ENCODE measurements at regions not wholly inside any gene's neighbourhood (a gene's known extent, or its start where the extent isn't known, plus 50 kb on each side); places are given as distances from the start of the nearest gene placed in this dataset.
"Not testable (repeated sequence)": the region's sequence is repeated elsewhere in the genome, so short reads cannot be mapped to it uniquely, and the experiment has no call there.

DNA sequence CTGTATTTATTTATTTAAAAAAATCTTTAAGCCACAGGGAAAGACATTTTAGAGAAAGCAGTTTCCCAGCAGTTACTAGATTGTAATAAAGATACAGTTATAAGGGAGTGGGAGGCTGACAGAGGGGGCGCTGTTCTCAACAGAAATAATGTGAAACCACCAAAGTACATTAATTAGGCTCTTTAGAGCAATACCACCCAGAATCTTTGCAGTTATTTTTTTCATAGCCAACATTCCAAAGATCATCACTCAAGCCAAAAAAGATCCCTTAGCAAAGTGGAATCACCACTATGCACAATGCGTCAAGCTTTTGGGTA is 331.3 kb upstream of the DEFB112 start:
- no peak overlapping the region for H3K9ac ChIP-seq
- peaks cover 0 to 2% of the 10 kb centered on the region in 2 experiments; a peak in 1 of 4 replicates for H3K4me1 ChIP-seq (ENCODE audit: control insufficient read depth in 1 of 2, insufficient read depth in 2 of 2, low read depth in 1 of 2, low read length in 1 of 2)
- peak overlapping the region; percentile 68 for H3K4me2 ChIP-seq
- WGBS (ENCODE audit: low lambda C conversion rate), result 63% methylated on average over 2 of the region's 2 CpGs
- TF ChIP-seq EP300 (IDR thresholded peaks at IDR 0.05; ENCODE audit: borderline replicate concordance in 1 of 2, low read depth in 1 of 2, low read length in 1 of 2), result no peak
- TF ChIP-seq, protein P1, sequence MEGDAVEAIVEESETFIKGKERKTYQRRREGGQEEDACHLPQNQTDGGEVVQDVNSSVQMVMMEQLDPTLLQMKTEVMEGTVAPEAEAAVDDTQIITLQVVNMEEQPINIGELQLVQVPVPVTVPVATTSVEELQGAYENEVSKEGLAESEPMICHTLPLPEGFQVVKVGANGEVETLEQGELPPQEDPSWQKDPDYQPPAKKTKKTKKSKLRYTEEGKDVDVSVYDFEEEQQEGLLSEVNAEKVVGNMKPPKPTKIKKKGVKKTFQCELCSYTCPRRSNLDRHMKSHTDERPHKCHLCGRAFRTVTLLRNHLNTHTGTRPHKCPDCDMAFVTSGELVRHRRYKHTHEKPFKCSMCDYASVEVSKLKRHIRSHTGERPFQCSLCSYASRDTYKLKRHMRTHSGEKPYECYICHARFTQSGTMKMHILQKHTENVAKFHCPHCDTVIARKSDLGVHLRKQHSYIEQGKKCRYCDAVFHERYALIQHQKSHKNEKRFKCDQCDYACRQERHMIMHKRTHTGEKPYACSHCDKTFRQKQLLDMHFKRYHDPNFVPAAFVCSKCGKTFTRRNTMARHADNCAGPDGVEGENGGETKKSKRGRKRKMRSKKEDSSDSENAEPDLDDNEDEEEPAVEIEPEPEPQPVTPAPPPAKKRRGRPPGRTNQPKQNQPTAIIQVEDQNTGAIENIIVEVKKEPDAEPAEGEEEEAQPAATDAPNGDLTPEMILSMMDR (IDR thresholded peaks at IDR 0.05), result peak; percentile 58
- no peak for TF ChIP-seq RFX5 (IDR thresholded peaks at IDR 0.05; ENCODE audit: low read length)
- TF ChIP-seq YY1 (IDR thresholded peaks at IDR 0.05; ENCODE audit: low read depth), result no peak
- TF ChIP-seq FOXJ3 (CRISPR knock-in tag; IDR thresholded peaks at IDR 0.05), result no peak
- TF ChIP-seq ELF1 (IDR thresholded peaks at IDR 0.05), result no peak
- no peak for TF ChIP-seq MEF2A (IDR thresholded peaks at IDR 0.05; ENCODE audit: borderline replicate concordance, low read depth)
- H3K9me2 ChIP-seq, result no peaks in the 10 kb centered on the region
- H3K27ac ChIP-seq (ENCODE audit: low read depth in 2 of 2, low read length in 1 of 2), result no peak overlapping the region
- peak; percentile 10 for DNase-seq
- H3K27me3 ChIP-seq (ENCODE audit: insufficient read depth), result no peaks in the 10 kb centered on the region
- H3F3A ChIP-seq (replicated peaks; ENCODE audit: insufficient read depth), result no peaks in the 10 kb centered on the region
- no peaks in the 10 kb centered on the region for H3K9me3 ChIP-seq
- H3K4me3 ChIP-seq (ENCODE audit: low read depth in 2 of 2, low read length in 1 of 2), result peak overlapping the region; percentile 36 to 53; a peak in 3 of 4 replicates
- CTCF ChIA-PET, result interaction anchor here (0.6 to 0.9 kb wide), 3 partner anchors 15 to 239 kb away, joined by 3 to 4 read pairs (median 3); no protein-coding TSS in a partner anchor
- no peaks in the 10 kb centered on the region for H4K20me1 ChIP-seq (ENCODE audit: insufficient read depth)
- no peaks in the 10 kb centered on the region for H3K79me2 ChIP-seq (ENCODE audit: insufficient read depth)
- 0 out of 2 replicates have a peak overlapping the region, but pooled peaks have one; percentile 68 for H2AFZ ChIP-seq (ENCODE audit: low read depth)
- no peaks in the 10 kb centered on the region for H3K36me3 ChIP-seq (replicated peaks in 1 of 2; ENCODE audit: control insufficient read depth in 1 of 2, insufficient read depth in 2 of 2, low read length in 1 of 2)
- POLR2A ChIA-PET, result no interaction called here

DNA sequence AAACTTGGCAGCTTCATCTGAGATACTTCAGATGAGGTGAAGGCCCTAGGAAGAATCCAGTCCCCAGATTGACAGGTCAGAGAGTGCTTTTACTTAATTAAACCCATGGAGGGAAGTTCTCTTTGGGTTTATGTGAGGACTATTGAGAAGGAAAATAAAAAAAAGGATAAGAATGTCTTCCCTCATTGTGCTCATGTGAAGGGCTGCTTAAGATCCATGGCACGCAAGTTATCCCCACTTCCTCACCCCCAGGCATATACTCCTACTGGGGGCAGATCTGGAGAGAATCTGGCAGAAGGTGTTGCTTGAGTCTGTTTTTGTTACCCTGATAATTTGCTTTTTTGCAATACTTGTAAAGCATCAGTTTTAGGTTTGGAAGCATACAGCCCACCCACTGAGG is 322.9 kb upstream of the TFAP2D start:
- 81% methylated on average over 1 of the region's 1 CpG for WGBS (ENCODE audit: low lambda C conversion rate)
- no peak overlapping the region for H3K27ac ChIP-seq (ENCODE audit: low read depth in 2 of 2, low read length in 1 of 2)
- H3K79me2 ChIP-seq (ENCODE audit: insufficient read depth), result no peaks in the 10 kb centered on the region
- no peaks in the 10 kb centered on the region for H4K20me1 ChIP-seq (ENCODE audit: insufficient read depth)
- no peak for TF ChIP-seq RFX5 (IDR thresholded peaks at IDR 0.05; ENCODE audit: low read length)
- TF ChIP-seq NRF1 (IDR thresholded peaks at IDR 0.05; ENCODE audit: low read depth, low read length), result no peak
- no peak for TF ChIP-seq FOXJ3 (CRISPR knock-in tag; IDR thresholded peaks at IDR 0.05)
- no peak for TF ChIP-seq FOXM1 (IDR thresholded peaks at IDR 0.05; ENCODE audit: low read depth)
- no peak for TF ChIP-seq TEAD4 (IDR thresholded peaks at IDR 0.05; ENCODE audit: borderline replicate concordance, insufficient read depth)
- no peak for TF ChIP-seq NFIC (IDR thresholded peaks at IDR 0.05; ENCODE audit: borderline replicate concordance)
- TF ChIP-seq MXI1 (IDR thresholded peaks at IDR 0.05; ENCODE audit: low read depth, low read length), result no peak
- no peaks in the 10 kb centered on the region for H3K36me3 ChIP-seq (replicated peaks in 1 of 2; ENCODE audit: control insufficient read depth in 1 of 2, insufficient read depth in 2 of 2, low read length in 1 of 2)
- H3K9ac ChIP-seq, result no peak overlapping the region
- ChIA-PET POLR2A (no interaction called here), CTCF (no interaction called here)
- H3K9me2 ChIP-seq, result no peaks in the 10 kb centered on the region
- H3K4me3 ChIP-seq (ENCODE audit: low read depth in 2 of 2, low read length in 1 of 2), result no peak overlapping the region
- H3K4me1 ChIP-seq (ENCODE audit: control insufficient read depth in 1 of 2, insufficient read depth in 2 of 2, low read depth in 1 of 2, low read length in 1 of 2), result no peaks in the 10 kb centered on the region
- H3F3A ChIP-seq (replicated peaks; ENCODE audit: insufficient read depth), result no peaks in the 10 kb centered on the region
- no peaks in the 10 kb centered on the region for H3K9me3 ChIP-seq
- H2AFZ ChIP-seq (ENCODE audit: low read depth), result no peak overlapping the region
- no peak overlapping the region for H3K4me2 ChIP-seq
- no peak for DNase-seq
- H3K27me3 ChIP-seq (ENCODE audit: insufficient read depth), result no peaks in the 10 kb centered on the region

DNA sequence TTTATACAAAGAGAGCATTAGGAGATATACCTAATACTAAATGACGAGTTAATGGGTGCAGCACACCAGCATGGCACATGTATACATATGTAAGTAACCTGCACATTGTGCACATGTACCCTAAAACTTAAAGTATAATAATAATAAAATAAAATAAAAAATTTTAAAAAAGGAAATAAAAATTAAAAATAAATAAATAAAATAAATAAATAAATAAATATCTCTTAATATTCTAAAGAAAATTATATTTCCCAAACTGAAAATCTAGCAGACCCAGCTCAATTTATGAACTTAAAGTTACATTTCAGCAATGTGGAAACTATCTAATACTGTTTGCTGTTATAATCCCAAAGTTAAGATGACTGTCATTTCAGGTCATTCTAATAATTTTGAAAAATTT is 319.2 kb upstream of the TFAP2D start:
- H3K27me3 ChIP-seq (ENCODE audit: insufficient read depth); H3K27ac ChIP-seq (ENCODE audit: low read depth in 2 of 2, low read length in 1 of 2); POLR2A ChIA-PET; H3K79me2 ChIP-seq (ENCODE audit: insufficient read depth); H3K4me3 ChIP-seq (ENCODE audit: low read depth in 2 of 2, low read length in 1 of 2); H3K9me2 ChIP-seq; H3F3A ChIP-seq (replicated peaks; ENCODE audit: insufficient read depth); CTCF ChIA-PET; H3K9ac ChIP-seq; DNase-seq; H2AFZ ChIP-seq (ENCODE audit: low read depth); H3K4me1 ChIP-seq (ENCODE audit: control insufficient read depth in 1 of 2, insufficient read depth in 2 of 2, low read depth in 1 of 2, low read length in 1 of 2); H3K36me3 ChIP-seq (replicated peaks in 1 of 2; ENCODE audit: control insufficient read depth in 1 of 2, insufficient read depth in 2 of 2, low read length in 1 of 2); H3K4me2 ChIP-seq; H4K20me1 ChIP-seq (ENCODE audit: insufficient read depth); H3K9me3 ChIP-seq: not testable (repeated sequence)
- WGBS (ENCODE audit: low lambda C conversion rate), result 30% methylated on average over 1 of the region's 1 CpG
